Fibroblast of villous mesenchyme (primary cell): ENCODE measurements at regions not wholly inside any gene's neighbourhood (a gene's known extent, or its start where the extent isn't known, plus 50 kb on each side); places are given as distances from the start of the nearest gene placed in this dataset. TPM values are rescaled to one million over a fixed set of nuclear protein-coding genes. Genes with fewer than 3 reads are reported as not detected.
A peak's percentile ranks its signal among the peaks of the same experiment; 100 is the strongest.

Experiments
- DNase-seq: peaks from one replicate; pipeline ENCODE4 v3.0.0-alpha.2; 2010; ENCODE audit warnings: low read depth
- H3K4me3 ChIP-seq: 2 replicates; pipeline ENCODE4 v1.5.1; 2011; ENCODE audit warnings: low read depth, mild to moderate bottlenecking, low read length
- CTCF ChIP-seq: IDR thresholded peaks from 2 replicates; pipeline ENCODE4 v1.5.1; 2012; ENCODE audit warnings: low read depth, mild to moderate bottlenecking, low read length; ENCODE audit not compliant: insufficient read depth
- small RNA-seq: library from RNA; depleted of rRNA; stranded (forward); fragments of <200 nt; gene quantifications from one replicate; pipeline ENCODE3, GENCODE V24; 2012

- H3K4me3 ChIP-seq = no peak overlapping the region
- no peak for TF ChIP-seq CTCF
- no peak for DNase-seq
Measured at GRCh38 chr2:38131676-38132075, 55.7 kb upstream of the CYP1B1 start.

- no peak overlapping the region for H3K4me3 ChIP-seq
- no peak for DNase-seq
- TF ChIP-seq CTCF = no peak
Measured at GRCh38 chr2:38130876-38131275, 54.9 kb upstream of the CYP1B1 start.

- H3K4me3 ChIP-seq = no peak overlapping the region
- TF ChIP-seq CTCF = no peak
- no peak for DNase-seq
Measured at GRCh38 chr2:38129987-38130386, 54.0 kb upstream of the CYP1B1 start.

GRCh38 chr2:38129481-38129880 is 53.5 kb upstream of the CYP1B1 start:
- no peak overlapping the region for H3K4me3 ChIP-seq
- no peak for TF ChIP-seq CTCF
- peak; percentile 35 for DNase-seq

- DNase-seq = peak; percentile 58
- H3K4me3 ChIP-seq = no peak overlapping the region
- no peak for TF ChIP-seq CTCF
Measured at GRCh38 chr2:38128653-38129052, 52.7 kb upstream of the CYP1B1 start.

- no peak for TF ChIP-seq CTCF
- DNase-seq = no peak
- no peak overlapping the region for H3K4me3 ChIP-seq
Measured at GRCh38 chr2:38127277-38127676, 51.3 kb upstream of the CYP1B1 start.

GRCh38 chr2:38125842-38126241 is 49.9 kb upstream of the CYP1B1 start:
- no peak for TF ChIP-seq CTCF
- H3K4me3 ChIP-seq = no peak overlapping the region
- peak; percentile 79 for DNase-seq

Small RNA genes lying in the stretch of these regions (small RNA-seq; reads per million reads assigned to genes)
- gene AC009229.3 (not detected), gene RNU6-951P (not detected)
